ENCODE measurements at regions not wholly inside any gene's neighbourhood (a gene's known extent, or its start where the extent isn't known, plus 50 kb on each side); places are given as distances from the start of the nearest gene placed in this dataset.

- no peak for TF ChIP-seq YY1 (IDR thresholded peaks at IDR 0.05; ENCODE audit: insufficient read depth, insufficient read length)
- TF ChIP-seq ZNF274 (IDR thresholded peaks at IDR 0.05; ENCODE audit: low read depth, low read length) = no peak
- no peak for TF ChIP-seq SUZ12 (IDR thresholded peaks at IDR 0.05; ENCODE audit: extremely low read depth, insufficient read depth, insufficient read length)
These were observed 654.2 kb downstream of the MED13L start for GRCh38 chr12:115623275-115623674.

Measured in NT2/D1 (cell line).